ENCODE measurements at regions not wholly inside any gene's neighbourhood (a gene's known extent, or its start where the extent isn't known, plus 50 kb on each side); places are given as distances from the start of the nearest gene placed in this dataset.

DNA sequence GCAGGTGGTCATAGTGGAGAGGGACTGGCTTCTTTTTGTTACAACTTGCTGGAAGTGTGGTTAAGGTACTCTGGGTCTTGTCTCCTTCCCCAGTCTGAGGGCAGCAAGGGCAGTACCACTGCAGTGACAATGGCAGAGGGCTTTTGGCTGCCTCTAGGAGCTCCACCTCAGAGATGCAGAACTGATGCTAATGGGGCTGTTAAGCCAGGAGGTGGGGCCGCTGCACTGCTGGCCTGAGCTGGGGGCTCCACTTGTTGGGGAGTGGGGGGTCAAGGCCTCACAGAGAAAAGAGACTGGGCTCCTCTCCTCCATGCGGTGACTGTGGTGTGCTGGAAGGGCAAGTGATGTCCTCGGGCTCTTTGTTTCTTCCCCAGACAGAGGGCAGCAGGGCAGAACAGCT is 135.7 kb downstream of the DSEL start:
- DNase-seq (ENCODE audit: low read depth, low spot score) = no peak

DNA sequence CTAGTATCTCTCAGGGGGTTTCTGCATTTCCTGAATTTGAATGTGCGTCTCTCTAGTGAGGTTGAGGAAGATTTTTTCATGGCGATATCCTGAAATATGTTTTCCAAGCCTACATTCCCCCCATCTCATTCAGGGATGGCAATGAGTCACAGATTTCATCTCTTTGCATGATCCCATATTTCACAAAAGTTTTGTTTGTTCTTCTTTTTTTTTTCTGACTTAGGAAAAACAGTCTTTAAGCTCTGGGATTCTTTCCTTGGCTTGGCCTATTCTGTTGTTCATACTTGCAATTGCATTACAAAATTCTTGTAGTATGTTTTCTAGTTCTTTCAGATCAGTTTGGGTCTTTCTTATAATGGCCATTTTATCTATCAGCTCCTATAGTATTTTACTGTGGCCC is 136.5 kb downstream of the DSEL start:
- DNase-seq (ENCODE audit: low read depth, low spot score) = no peak

DNA sequence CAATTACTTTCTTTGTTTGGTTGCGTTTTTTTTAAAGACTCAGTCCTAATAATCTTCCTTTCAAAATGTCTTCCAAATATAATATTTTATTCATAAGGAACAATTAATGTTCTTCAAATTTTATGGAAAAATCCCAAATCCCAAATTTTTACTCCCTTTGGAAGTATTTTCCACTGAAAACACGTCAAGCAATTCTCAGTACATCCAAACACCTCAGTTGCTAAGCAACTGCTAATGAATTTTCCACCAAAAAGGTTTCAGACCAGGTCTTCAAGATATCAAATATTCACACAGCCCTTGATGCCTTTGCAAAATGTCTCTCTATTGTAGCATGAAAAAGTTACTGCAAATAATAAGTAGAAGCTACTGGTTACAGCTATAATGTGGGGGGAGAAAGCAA is 140.1 kb downstream of the DSEL start:
- no peak for DNase-seq (ENCODE audit: low read depth, low spot score)

DNA sequence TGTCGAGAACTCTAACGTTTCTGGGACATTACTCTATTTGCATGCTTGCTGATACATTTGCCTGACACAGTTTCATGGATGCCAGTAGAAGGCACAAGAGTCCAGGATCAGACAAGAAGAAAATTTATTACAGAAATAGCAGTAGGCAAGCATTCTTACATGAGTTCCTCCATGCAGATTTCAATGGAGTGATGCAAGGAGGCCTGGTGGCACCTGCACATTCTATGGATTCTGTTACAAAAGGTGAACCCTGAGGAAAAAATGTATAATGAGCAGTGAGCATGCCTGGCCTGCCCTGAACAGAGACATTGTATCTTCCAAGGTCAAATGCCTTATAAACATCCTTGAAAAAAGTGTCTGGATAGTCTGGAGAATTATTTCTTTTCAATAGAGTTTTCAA is 142.9 kb downstream of the DSEL start:
- no peak for DNase-seq (ENCODE audit: low read depth, low spot score)

DNA sequence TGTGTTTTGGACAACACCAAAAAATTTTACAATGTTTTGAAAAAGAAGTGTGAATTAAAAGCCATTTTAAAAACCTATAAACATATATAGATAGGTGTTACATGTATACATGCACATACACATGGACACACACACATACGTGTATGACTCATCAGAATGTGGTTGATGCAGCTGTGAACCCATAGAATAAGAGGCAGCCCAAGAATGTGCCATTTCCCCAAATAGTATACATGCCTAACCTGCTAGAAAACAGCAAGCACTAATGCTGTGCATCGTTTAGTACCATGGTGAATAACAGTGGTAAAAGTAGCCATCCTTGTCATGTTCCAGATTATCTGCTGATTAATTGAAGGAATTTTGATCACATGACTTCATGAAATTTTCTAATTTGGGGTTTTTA is 149.0 kb downstream of the DSEL start:
- DNase-seq (ENCODE audit: low read depth, low spot score) = no peak

DNA sequence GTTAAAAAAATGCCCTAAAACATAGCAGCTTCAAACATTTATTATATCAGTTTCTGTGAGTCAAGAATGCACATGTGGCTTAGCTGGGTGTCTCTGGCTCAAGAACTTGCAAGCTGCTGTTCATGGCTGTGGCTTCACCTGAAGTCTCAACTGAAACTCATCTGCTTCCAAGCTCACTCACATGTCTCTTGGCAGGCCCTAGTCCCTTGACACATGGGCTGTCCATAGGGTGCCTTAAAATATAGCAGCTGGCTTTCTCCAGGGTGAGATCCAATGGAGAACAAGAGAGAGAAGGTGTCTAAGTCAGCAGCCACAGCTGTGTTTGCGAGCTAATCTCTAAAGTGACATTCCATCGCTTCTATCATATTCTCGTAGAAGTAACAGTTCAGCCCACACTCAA is 152.8 kb downstream of the DSEL start:
- no peak for DNase-seq (ENCODE audit: low read depth, low spot score)

DNA sequence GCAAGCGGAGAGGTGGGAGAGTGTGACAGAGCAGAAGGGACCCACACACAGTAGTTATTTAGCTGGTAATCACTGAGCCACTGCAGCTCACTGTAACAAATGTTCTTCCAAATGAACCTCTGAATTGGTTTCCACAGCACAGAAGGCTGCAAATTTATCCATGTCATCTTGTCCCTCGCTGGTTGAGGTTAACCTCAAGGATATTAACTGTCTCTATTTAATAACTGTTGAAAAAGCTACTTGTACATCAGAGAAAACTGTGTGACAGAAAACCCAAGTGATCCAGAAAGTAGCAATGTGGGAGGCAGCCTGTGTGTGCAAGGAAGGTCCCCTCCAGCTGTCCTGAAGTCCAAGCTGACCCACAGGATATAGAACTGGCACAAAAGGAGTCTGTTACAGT is 153.6 kb downstream of the DSEL start:
- no peak for DNase-seq (ENCODE audit: low read depth, low spot score)

DNA sequence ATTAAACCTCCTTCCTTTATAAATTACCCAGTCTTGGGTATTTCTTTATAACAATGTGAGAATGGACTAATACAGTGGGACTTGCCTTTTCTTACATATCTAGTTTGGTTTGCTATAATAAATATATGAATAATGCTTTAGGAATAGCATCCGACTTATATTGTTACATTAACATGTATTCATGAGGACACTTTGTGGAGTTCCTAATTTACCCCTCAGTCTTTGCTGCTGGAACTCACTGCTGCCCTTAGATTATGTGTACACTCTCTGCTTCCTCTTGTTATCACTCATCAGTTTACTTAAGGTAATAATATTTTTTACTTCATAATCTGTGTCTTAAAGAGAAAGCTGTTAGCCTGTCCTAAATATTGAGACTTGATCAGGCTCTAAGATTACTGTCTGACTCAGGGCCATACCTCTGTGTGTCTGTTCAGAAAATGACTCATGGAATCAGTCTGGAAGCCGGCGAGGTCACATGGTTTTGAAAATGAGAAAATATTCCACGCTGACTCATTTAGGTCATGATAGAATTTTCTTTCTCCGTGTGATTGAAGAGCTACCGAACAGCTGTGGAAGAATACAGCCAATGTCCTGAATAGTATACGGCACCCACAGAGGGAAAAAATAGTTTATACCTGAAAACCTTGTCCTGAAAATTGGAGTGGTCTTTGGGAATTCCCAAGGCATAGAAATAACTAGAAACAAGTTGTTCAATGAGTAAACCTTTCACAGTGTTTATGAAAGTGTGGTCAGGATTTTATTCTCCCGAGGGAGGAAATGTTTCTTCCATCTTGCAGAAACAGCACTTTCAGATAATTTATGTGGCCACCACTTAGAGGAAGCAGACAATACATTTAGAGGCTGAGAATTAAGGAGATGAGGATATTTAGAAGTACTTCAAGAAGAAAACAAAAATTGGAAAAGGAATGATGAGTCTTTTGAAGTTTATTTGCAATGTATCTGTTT is 156.4 kb downstream of the DSEL start:
- peak; percentile 86 for DNase-seq (ENCODE audit: low read depth, low spot score)

DNA sequence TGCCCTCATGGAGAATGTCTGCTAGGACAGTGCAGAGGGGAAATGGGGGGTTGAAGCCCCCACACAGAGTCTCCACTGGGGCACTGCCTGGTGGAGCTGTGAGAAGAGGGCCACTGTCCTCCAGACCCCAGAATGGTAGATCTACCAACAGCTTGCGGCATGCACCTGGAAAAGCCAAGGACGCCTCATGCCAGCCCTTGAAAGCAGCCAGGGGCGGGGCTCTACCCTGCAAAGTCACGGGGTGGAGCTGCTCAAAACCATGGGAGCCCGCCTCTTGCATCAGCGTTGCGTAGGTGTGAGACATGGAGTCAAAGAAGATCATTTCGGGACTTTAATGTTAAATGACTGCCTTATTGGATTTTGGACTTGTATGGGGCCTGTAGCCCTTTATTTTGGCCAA is 157.6 kb downstream of the DSEL start:
- no peak for DNase-seq (ENCODE audit: low read depth, low spot score)

DNA sequence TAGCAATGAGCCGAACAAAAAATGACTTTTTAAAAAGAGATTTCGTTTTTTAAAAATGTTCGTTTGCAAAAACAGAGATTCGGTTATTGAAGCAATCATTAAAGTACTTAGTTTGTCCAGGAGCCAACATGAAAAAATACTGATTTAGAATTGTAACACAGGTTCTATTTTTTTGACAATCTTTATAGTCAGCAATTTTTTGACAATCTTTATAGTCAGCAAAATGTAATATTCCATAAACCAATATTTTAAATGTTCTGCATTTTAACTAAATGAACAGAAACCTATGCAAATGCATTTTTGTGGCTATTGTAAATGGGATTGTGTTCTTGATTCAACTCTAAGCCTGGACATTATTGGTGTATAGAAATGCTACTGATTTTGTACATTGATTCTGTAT is 161.8 kb downstream of the DSEL start:
- DNase-seq (ENCODE audit: low read depth, low spot score) = no peak

DNA sequence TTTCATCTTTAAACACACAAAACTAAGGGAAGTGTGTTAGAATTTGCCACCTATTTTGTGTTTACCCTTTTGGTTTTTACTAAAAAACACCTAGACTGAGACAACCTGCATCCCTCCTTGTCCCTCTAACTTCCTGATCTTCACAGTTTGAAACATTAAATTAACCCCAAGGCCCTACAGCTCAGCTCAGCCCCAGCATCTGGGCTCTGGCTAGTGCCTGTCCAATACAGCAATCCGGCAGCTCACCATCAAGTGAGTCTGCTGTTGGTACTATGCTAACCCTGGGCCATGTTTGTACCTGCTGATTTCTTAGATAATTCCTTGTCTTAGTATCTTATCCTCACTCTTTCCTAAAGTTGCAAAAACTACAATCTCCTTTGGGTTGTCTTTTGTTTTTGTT is 162.4 kb downstream of the DSEL start:
- DNase-seq (ENCODE audit: low read depth, low spot score) = no peak

DNA sequence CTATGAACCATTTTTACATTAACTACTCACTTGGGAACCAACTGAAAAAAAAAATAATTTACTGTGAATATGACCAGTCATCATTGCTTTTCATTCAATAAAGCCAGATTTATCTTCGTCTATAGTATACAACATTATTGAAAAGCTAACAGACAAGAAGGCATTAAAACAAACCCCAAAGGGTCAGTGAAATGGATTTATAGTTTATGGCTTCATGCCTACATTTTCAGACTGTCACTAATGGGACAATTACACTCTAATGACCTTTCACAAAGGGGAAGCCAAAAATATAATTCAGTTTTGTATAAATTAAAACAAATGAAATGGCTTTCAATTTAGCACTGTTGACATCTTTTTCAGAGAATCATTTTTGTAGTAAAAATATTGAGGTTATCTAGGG is 169.1 kb downstream of the DSEL start:
- no peak for DNase-seq (ENCODE audit: low read depth, low spot score)

DNA sequence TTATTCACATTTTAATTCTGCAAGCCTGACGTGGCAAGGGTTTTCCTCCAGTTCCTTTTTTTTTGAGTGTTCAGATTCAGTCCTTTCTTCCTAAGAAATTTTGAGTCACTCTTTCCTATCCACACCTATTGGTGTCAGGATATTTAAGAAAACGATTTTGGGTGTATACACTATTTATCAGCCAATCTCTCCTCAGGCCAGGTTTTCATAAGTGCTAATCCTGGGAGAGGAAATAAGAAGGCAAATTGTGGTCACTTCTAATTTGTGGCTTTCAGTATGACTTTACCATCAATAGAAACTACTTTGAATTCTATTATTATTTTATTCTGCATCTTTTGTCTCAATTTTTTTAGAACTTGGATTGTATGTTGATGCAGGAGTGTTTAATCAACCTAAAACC is 174.4 kb downstream of the DSEL start:
- no peak for DNase-seq (ENCODE audit: low read depth, low spot score)

DNA sequence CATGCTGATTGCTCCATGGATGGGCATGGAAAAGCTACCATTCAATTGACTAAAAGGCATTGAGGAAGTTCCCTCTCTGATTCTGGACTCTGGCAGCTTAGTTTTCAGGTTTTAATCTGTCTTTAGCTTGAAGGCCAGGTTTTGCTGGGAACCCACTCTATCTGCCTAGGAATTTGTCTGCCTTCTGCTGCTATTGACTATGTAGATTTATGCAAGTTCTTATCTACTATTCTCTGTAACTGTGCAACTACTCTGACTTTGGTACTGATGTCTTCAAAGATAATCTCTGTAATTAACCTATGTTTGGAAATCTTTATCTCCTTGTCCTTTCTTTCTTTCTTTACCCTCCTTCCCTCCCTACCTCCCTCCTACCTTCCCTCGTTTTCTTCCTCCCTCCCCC is 178.8 kb downstream of the DSEL start:
- no peak for DNase-seq (ENCODE audit: low read depth, low spot score)

DNA sequence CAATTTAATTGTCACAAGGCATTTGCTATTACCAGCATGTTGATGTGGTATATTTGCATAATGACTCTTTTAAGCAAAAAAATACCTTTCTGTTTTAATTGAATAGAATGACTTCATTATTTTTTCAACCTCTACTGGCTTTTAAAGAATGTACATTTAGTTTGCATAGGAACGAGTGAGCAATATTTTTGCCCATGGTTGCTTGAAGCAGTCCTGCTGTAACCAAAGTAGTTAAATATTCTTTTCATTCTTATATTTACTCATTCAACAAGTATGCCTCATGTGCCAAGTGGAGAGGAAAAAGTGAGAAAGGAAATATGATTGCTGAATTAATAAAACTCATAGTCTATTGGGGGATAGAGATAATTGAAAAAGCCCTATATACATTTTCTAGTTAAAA is 184.7 kb downstream of the DSEL start:
- no peak for DNase-seq (ENCODE audit: low read depth, low spot score)

DNA sequence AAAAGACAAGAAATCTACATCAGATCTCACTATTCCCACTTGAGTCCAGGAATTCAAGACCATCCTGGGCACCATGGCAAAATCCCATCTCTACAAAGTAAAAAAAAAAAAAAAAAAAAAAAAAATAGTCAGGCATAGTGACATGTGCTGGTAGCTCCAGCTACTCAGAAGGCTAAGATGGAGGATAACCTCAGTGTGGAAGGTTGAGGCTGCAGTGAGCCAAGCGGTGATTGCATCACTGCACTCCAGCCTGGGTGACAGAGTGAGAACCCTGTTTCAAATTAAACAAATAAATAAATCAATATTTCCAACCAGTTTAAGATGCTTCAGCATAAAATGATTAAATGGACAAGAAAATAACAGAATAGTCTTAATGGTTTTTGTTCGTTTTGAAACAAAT is 197.4 kb downstream of the DSEL start:
- DNase-seq (ENCODE audit: low read depth, low spot score) = no peak

DNA sequence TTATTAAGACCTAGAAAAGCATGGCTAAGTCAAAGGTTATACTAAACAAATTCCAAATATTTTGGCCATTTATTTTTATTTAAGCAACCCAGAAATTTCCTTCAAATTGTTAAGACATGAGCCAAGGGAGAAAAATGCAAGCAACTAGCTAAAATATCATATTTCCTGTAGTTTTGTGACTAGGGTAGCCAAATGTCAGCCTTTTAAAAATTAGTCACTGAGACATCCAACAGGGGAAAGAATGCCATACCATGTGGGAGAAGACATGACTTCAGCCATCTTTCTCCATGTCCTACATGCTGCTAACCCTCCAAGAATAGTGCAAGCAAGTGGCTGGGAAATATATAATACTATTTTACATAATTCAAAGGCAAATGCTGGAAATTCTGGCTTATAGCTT is 197.9 kb downstream of the DSEL start:
- peak; percentile 17 for DNase-seq (ENCODE audit: low read depth, low spot score)

DNA sequence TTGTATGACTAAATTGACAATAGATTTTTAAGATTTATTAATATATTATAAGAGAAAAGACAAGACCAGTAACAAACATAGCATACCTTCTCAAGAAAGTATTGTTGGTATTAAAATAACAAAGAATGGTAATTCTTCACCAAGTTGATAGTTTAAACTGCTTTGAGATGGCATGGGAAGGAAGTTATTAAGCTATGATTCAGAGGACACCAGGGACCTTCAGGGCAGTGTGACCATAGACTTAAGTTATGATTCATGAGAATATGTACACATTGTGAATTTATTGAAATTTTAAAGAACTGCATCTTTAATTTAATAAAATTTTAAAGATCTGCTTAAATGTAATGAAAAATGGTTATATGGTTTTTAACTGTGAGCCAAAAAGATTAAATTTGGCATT is 205.7 kb downstream of the DSEL start:
- DNase-seq (ENCODE audit: low read depth, low spot score) = peak; percentile 28

DNA sequence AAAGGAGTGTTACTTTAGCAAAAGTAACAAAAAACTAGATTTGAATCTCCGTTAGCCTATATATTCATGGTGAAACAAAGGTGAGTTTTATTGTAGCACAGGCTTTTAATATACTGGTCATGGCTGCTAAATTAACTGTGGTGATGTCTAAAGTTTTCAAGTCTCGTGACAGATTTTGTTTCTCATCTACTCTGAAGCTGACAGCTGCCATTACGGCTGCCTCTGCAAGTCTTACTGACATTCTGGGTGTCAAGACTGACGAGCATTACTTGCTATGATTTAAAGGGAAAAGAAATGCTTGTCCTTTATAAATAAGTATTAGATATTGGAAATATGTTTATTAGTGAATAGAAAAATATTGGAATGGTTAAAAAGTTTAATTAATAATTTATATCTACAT is 207.7 kb downstream of the DSEL start:
- no peak for DNase-seq (ENCODE audit: low read depth, low spot score)

DNA sequence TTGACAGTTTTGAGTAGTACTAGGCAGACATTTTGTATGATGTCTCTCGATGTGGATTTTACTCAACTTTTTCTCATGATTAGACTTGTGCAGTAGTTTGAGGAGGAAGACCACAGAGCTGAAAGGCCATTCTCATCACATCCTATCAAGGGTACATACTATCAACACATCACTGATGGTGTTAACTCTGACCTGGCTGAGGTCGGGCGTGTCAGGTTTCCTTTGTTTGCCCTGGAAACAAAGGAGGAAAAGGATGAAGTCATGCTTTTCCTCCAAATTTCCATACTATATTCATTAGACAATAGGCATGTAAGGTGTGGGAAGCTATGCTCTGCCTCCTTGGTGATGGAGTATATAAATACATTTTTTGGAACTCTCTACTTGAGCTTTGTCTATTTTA is 211.1 kb downstream of the DSEL start:
- no peak for DNase-seq (ENCODE audit: low read depth, low spot score)

DNA sequence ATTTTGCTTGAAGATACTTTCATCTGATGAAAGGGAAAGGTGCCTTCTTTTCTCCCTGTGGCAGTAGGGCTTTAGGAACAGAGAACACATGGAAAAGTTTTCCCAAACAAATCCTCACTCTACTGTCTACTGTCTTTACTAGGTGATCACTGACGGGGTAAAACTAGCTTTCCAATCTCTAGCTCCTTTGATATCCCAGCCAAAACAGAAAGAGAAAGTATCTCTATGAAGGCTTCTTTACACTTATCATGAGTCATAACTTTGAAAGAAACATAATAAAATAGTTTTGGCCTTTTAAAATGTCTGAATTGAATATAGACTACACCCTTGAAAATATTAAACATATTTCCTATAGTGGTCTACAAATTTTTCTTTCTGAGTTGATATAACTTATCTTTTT is 214.5 kb downstream of the DSEL start:
- DNase-seq (ENCODE audit: low read depth, low spot score) = no peak

DNA sequence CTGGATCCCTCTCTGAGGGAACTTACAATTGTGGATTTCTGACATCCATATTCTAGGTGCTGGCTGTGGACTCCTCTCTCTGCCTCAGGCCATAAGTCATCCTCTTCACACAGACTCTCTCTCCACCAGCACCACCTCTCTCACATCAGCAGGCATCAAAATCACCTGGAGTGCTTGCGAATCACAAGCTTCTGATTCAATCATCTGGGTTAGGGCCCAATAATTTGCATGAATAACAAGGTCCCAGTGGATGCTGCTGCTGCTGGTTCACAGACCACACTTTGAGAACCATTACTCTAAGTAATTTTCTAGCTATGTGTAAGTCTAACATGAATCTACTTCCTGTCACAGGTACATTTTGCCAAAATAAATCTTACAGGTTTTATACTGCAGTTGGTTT is 214.9 kb downstream of the DSEL start:
- no peak for DNase-seq (ENCODE audit: low read depth, low spot score)

DNA sequence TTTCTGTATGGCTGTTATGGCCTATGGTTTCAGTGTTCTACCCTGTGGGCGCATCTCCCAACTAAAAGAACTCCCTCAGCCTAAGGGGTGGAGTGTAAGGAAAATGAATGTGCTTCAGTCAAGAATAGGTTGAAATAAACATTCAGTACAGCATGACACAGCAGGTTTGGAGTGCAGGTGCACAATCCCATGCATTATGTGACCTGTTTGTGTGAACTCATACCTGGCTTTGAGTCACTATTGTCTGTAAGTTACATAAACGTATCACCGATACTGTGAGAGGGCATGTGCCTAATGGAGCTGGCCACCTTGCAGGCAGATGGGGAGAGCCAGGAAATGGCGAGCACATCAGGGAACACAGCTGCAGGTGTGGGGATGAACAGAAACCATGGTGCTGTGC is 216.0 kb downstream of the DSEL start:
- no peak for DNase-seq (ENCODE audit: low read depth, low spot score)

DNA sequence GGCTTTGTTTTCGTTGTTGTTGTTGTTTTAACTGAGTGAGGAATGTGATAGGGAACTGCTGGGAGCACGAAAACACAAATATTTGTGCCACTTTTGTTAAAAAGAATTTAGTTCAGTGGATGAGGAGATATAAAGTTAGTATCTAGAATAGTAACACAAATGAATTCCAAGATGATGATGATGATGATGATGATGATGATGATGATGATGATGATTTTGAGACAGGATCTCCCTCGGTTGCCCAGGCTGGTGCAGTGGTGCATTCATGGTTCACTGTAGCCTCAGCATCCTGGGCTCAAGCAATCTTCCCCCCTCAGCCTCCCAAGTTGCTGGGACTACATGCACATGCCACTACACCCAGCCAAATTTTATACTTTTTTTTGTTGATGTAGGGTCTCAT is 223.7 kb downstream of the DSEL start:
- no peak for DNase-seq (ENCODE audit: low read depth, low spot score)

Data from smooth muscle cell of the brain vasculature (primary cell).